ENCODE measurements at regions not wholly inside any gene's neighbourhood (a gene's known extent, or its start where the extent isn't known, plus 50 kb on each side); places are given as distances from the start of the nearest gene placed in this dataset.

GRCh38 chr2:12877761-12878160, 161.0 kb downstream of the TRIB2 start:
- peaks cover 7% of the 10 kb centered on the region for H3K27me3 Mint-ChIP-seq

GRCh38 chr2:12879649-12880048, 162.9 kb downstream of the TRIB2 start:
- H3K4me3 Mint-ChIP-seq: no peak overlapping the region
- no peak for ATAC-seq (replicated peaks)
- H3K36me3 Mint-ChIP-seq (ENCODE audit: low read depth): no peaks in the 10 kb centered on the region
- H3K9me3 Mint-ChIP-seq: no peaks in the 10 kb centered on the region
- H3K27ac Mint-ChIP-seq: no peak overlapping the region
- H3K27me3 Mint-ChIP-seq: no peaks in the 10 kb centered on the region
- no peaks in the 10 kb centered on the region for H3K4me1 Mint-ChIP-seq

More at GRCh38 chr2:12877761-12878160, 161.0 kb downstream of the TRIB2 start:
- Mint-ChIP-seq H3K4me1 (peaks cover 6% of the 10 kb centered on the region), H3K9me3 (peaks cover 3% of the 10 kb centered on the region), H3K27ac (no peak overlapping the region), H3K4me3 (no peak overlapping the region), H3K36me3 (ENCODE audit: low read depth) (no peaks in the 10 kb centered on the region)
- no peak for ATAC-seq (replicated peaks)

GRCh38 chr2:12881952-12882351, 165.2 kb downstream of the TRIB2 start:
- Mint-ChIP-seq H3K27ac (no peak overlapping the region), H3K4me1 (no peaks in the 10 kb centered on the region), H3K4me3 (no peak overlapping the region), H3K27me3 (no peaks in the 10 kb centered on the region), H3K36me3 (ENCODE audit: low read depth) (no peaks in the 10 kb centered on the region), H3K9me3 (no peaks in the 10 kb centered on the region)
- ATAC-seq (replicated peaks): no peak

DNA sequence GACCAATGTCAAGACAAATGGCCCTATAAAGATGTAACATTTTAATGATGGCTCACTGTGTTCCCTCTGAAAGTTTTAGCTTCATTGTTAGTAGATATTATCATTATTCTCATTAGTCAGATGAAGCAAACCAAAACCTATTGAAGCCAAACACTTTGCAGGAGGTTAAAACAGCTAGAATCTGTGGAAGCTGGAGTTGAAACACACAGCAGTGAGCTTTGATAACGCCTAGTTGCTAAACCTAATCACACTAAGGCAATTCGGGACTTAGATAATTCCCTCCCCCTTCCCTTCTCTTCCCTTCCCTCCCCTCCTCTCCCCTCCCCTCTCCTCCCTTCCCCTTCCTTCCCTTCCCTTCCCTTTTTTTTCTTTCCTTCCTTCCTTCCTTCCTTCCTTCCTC, 165.7 kb downstream of the TRIB2 start:
- no peaks in the 10 kb centered on the region for H3K4me1 Mint-ChIP-seq
- H3K27me3 Mint-ChIP-seq: no peaks in the 10 kb centered on the region
- H3K4me3 Mint-ChIP-seq: no peak overlapping the region
- no peaks in the 10 kb centered on the region for H3K9me3 Mint-ChIP-seq
- H3K36me3 Mint-ChIP-seq (ENCODE audit: low read depth): no peaks in the 10 kb centered on the region
- no peak overlapping the region for H3K27ac Mint-ChIP-seq
- ATAC-seq (replicated peaks): no peak

GRCh38 chr2:12883906-12884305, 167.2 kb downstream of the TRIB2 start:
- Mint-ChIP-seq H3K27ac (no peak overlapping the region), H3K27me3 (no peaks in the 10 kb centered on the region)

GRCh38 chr2:12884713-12885282, 168.1 kb downstream of the TRIB2 start:
- Mint-ChIP-seq H3K27me3 (no peaks in the 10 kb centered on the region), H3K9me3 (no peaks in the 10 kb centered on the region), H3K4me1 (no peaks in the 10 kb centered on the region), H3K27ac (no peak overlapping the region), H3K4me3 (no peak overlapping the region), H3K36me3 (ENCODE audit: low read depth) (no peaks in the 10 kb centered on the region)
- no peak for ATAC-seq (replicated peaks)

More at GRCh38 chr2:12883906-12884305, 167.2 kb downstream of the TRIB2 start:
- Mint-ChIP-seq H3K36me3 (ENCODE audit: low read depth) (no peaks in the 10 kb centered on the region), H3K4me1 (no peaks in the 10 kb centered on the region), H3K9me3 (no peaks in the 10 kb centered on the region), H3K4me3 (no peak overlapping the region)
- no peak for ATAC-seq (replicated peaks)

- no peaks in the 10 kb centered on the region for H3K27me3 Mint-ChIP-seq
- no peaks in the 10 kb centered on the region for H3K36me3 Mint-ChIP-seq (ENCODE audit: low read depth)
- H3K4me1 Mint-ChIP-seq: no peaks in the 10 kb centered on the region
Measured at GRCh38 chr2:12890066-12890465, 173.3 kb downstream of the TRIB2 start.

DNA sequence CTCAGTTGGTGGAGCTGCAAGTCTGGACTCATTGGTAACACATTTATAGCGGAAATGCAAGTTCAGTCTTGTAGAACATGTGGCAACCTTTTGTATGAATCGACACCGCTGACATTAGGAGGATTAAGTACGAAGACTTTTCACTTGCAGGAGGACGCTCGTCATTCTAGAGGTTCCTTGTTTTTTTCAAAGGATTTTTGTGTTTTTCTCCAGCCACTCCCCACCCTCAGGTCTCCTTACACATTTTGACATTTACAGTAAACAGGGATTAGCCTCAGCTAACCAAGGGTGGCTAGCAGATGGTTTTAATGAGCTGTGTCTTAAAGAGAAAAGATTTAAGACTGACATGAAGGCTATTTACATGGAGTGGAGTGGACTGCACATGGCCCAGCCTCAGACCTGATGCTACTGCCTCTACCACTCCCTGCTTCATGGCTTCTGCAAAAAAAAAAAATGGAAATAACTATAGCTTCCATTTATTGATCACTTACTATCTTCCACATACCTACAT, 173.8 kb downstream of the TRIB2 start:
- ATAC-seq (replicated peaks): no peak
- H3K4me3 Mint-ChIP-seq: no peak overlapping the region
- H3K4me1 Mint-ChIP-seq: no peaks in the 10 kb centered on the region
- H3K9me3 Mint-ChIP-seq: peaks cover 21% of the 10 kb centered on the region
- H3K36me3 Mint-ChIP-seq (ENCODE audit: low read depth): no peaks in the 10 kb centered on the region
- H3K27ac Mint-ChIP-seq: no peak overlapping the region
- H3K27me3 Mint-ChIP-seq: no peaks in the 10 kb centered on the region

More at GRCh38 chr2:12890066-12890465, 173.3 kb downstream of the TRIB2 start:
- ATAC-seq (replicated peaks): no peak
- Mint-ChIP-seq H3K9me3 (peaks cover 18% of the 10 kb centered on the region), H3K27ac (no peak overlapping the region), H3K4me3 (no peak overlapping the region)

- no peaks in the 10 kb centered on the region for H3K36me3 Mint-ChIP-seq (ENCODE audit: low read depth)
- no peak overlapping the region for H3K27ac Mint-ChIP-seq
- H3K9me3 Mint-ChIP-seq: peaks cover 21% of the 10 kb centered on the region
- no peaks in the 10 kb centered on the region for H3K27me3 Mint-ChIP-seq
- no peak overlapping the region for H3K4me3 Mint-ChIP-seq
- peaks cover 12% of the 10 kb centered on the region for H3K4me1 Mint-ChIP-seq
- no peak for ATAC-seq (replicated peaks)
Measured at GRCh38 chr2:12895017-12895416, 178.3 kb downstream of the TRIB2 start.

DNA sequence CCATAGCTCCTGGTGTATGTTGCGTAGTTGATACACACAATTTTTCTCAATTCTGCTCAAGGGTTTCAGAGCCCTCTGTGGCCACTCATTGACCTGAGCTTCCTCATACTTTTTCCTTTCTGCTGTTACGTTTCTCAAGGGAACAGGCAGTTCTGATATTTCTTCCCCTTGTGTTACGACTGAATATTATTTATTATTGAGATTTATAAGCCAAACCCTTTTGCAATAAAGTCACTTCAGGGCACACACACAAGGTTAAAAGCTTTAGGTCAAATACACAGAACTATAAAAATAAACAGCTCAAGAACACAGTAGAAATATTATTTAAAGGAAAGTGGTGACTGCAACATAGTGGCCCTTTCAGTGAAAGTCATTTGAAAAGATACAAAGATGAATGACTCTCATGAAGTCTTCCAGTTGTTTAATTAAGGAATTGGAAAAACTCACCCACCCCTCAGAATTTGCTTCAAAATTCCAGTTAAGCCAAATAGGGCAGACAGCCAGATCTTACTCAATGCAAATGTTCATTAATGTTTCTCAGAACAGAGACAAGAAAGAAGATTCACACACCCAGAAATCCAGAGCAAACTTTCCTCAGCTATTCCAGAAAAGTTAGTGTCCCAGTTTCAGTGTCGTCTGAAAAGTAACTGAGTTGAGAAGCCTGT, 179.7 kb downstream of the TRIB2 start:
- H3K9me3 Mint-ChIP-seq: peaks cover 15% of the 10 kb centered on the region
- no peaks in the 10 kb centered on the region for H3K36me3 Mint-ChIP-seq (ENCODE audit: low read depth)
- no peaks in the 10 kb centered on the region for H3K27me3 Mint-ChIP-seq
- peaks cover 12% of the 10 kb centered on the region for H3K4me1 Mint-ChIP-seq
- no peak overlapping the region for H3K27ac Mint-ChIP-seq
- no peak for ATAC-seq (replicated peaks)
- H3K4me3 Mint-ChIP-seq: peak overlapping the region; percentile 26

DNA sequence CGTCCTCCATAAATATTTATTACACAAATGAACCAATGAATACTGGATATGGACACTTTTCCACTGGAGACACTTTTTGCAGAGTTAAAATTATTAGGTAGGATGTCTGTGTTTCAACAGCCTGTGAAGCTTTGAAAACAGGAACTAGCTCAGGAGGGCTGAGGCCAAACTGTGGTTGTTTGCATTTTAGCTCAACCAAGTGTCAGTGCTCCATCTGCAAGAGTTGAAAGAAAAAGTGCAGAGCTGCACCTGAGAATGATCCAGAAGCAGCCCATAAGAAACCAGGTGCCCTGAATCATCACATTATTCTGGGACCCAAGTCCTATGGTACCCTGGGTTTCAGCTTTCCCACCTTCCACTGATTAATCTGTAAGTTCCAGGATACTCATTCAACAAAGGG, 180.4 kb downstream of the TRIB2 start:
- Mint-ChIP-seq H3K9me3 (peaks cover 8% of the 10 kb centered on the region), H3K36me3 (ENCODE audit: low read depth) (no peaks in the 10 kb centered on the region), H3K27ac (no peak overlapping the region), H3K27me3 (no peaks in the 10 kb centered on the region), H3K4me1 (peaks cover 12% of the 10 kb centered on the region), H3K4me3 (peak overlapping the region; percentile 26)
- ATAC-seq (replicated peaks): no peak

GRCh38 chr2:12903272-12903671, 186.5 kb downstream of the TRIB2 start:
- no peaks in the 10 kb centered on the region for H3K36me3 Mint-ChIP-seq (ENCODE audit: low read depth)
- ATAC-seq (replicated peaks): peak; percentile 16
- H3K27me3 Mint-ChIP-seq: no peaks in the 10 kb centered on the region
- H3K9me3 Mint-ChIP-seq: no peaks in the 10 kb centered on the region
- H3K4me3 Mint-ChIP-seq: no peak overlapping the region
- no peaks in the 10 kb centered on the region for H3K4me1 Mint-ChIP-seq
- no peak overlapping the region for H3K27ac Mint-ChIP-seq

- ATAC-seq (replicated peaks): no peak
- Mint-ChIP-seq H3K4me1 (no peaks in the 10 kb centered on the region), H3K27me3 (no peaks in the 10 kb centered on the region), H3K36me3 (ENCODE audit: low read depth) (no peaks in the 10 kb centered on the region), H3K27ac (no peak overlapping the region), H3K9me3 (peaks cover 3% of the 10 kb centered on the region), H3K4me3 (no peak overlapping the region)
Measured at GRCh38 chr2:12910431-12910830, 193.7 kb downstream of the TRIB2 start.

- Mint-ChIP-seq H3K9me3 (peaks cover under 1% of the 10 kb centered on the region), H3K27ac (no peak overlapping the region)
Measured at GRCh38 chr2:12915787-12916186, 199.1 kb downstream of the TRIB2 start.

DNA sequence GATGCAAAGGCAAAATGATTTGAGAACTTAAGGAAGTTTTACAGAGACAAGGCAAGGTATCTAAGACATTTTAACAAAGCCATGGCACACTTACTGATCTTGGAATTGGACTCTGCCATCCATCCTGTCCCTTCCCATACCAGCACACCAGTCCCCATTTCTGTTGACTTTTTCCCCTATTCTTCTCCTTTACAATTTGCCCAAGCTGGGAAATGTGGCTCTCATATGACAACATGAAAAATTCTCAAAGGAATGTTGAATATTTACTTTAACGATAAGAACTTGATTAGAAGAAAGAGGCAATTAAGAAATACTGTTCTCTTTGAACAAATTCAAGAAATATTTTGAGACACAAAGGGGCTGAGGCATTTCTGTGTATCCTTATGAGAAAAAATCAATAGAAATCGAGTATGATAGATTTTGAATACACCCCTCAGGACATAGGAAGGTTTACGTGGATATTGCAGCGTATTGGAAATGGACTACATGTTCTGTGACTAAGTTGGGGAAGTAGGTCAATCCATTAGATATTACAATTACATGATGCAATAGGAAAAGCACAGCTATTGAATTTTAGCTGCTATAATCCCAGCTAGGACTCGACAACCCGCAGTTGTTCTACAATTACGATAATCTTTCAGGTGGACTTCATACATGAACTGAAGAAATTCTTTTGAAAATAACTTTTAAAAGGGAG, 201.6 kb downstream of the TRIB2 start:
- ATAC-seq (replicated peaks): no peak
- no peaks in the 10 kb centered on the region for H3K4me1 Mint-ChIP-seq
- no peak overlapping the region for H3K4me3 Mint-ChIP-seq
- H3K27me3 Mint-ChIP-seq: no peaks in the 10 kb centered on the region
- no peaks in the 10 kb centered on the region for H3K9me3 Mint-ChIP-seq
- H3K36me3 Mint-ChIP-seq (ENCODE audit: low read depth): no peaks in the 10 kb centered on the region
- H3K27ac Mint-ChIP-seq: no peak overlapping the region

More at GRCh38 chr2:12915787-12916186, 199.1 kb downstream of the TRIB2 start:
- Mint-ChIP-seq H3K4me1 (no peaks in the 10 kb centered on the region), H3K36me3 (ENCODE audit: low read depth) (no peaks in the 10 kb centered on the region), H3K4me3 (no peak overlapping the region), H3K27me3 (no peaks in the 10 kb centered on the region)
- no peak for ATAC-seq (replicated peaks)

All from activated T-helper 17 cell treated with anti-CD3 and anti-CD28 coated beads, Interleukin-2, amount 50 U/mL, for 72 hours (primary cell).